ENCODE measurements at regions not wholly inside any gene's neighbourhood (a gene's known extent, or its start where the extent isn't known, plus 50 kb on each side); places are given as distances from the start of the nearest gene placed in this dataset.

DNA sequence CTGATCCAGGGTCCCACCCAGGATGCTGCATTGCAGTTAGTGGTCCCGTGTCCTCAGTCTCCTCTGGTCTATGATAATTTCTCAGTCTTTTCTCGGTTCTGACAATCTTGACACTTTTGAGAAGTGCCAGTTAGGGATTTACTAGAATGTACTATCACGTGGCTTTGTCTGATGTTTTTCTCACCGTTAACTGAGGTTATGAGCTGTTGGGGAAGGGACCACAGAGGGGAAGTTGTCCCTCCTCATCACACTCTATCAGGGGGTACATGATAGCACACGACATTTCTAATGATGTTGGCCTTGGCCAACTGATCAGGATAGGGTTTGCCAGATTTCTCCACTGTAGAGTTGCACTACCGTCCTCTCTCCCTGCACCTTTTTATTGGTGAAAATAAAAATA, 250.9 kb upstream of the SDK2 start:
- DNase-seq (ENCODE audit: extremely low read depth, low read depth) = no peak
- TF ChIP-seq, protein P1, sequence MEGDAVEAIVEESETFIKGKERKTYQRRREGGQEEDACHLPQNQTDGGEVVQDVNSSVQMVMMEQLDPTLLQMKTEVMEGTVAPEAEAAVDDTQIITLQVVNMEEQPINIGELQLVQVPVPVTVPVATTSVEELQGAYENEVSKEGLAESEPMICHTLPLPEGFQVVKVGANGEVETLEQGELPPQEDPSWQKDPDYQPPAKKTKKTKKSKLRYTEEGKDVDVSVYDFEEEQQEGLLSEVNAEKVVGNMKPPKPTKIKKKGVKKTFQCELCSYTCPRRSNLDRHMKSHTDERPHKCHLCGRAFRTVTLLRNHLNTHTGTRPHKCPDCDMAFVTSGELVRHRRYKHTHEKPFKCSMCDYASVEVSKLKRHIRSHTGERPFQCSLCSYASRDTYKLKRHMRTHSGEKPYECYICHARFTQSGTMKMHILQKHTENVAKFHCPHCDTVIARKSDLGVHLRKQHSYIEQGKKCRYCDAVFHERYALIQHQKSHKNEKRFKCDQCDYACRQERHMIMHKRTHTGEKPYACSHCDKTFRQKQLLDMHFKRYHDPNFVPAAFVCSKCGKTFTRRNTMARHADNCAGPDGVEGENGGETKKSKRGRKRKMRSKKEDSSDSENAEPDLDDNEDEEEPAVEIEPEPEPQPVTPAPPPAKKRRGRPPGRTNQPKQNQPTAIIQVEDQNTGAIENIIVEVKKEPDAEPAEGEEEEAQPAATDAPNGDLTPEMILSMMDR (IDR thresholded peaks at IDR 0.05; ENCODE audit: low read depth, low read length, missing control alignments) = no peak
- no peak overlapping the region for H3K4me3 ChIP-seq (replicated peaks; ENCODE audit: low read depth, low read length)

DNA sequence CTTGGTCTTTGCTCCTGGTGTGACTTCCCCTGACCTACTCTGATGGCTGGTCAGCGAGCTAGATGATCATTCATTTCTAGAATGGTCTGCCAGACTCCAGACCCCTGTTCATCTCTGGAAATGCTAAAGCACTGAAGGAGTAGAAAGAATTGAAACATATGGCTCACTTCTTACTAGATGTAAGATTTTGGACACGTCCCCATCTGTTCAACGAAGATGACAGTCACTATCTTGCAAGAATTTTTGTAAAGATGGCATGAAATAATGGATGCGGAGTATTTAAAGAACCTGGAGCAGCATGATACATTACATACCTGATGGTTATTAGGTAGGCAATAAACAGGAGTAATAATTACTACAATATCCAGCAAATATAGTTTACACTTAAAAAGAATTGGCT, 252.7 kb upstream of the SDK2 start:
- DNase-seq (ENCODE audit: extremely low read depth, low read depth) = no peak
- H3K4me3 ChIP-seq (replicated peaks; ENCODE audit: low read depth, low read length) = no peak overlapping the region
- TF ChIP-seq, protein P1 (IDR thresholded peaks at IDR 0.05; ENCODE audit: low read depth, low read length, missing control alignments) = no peak

DNA sequence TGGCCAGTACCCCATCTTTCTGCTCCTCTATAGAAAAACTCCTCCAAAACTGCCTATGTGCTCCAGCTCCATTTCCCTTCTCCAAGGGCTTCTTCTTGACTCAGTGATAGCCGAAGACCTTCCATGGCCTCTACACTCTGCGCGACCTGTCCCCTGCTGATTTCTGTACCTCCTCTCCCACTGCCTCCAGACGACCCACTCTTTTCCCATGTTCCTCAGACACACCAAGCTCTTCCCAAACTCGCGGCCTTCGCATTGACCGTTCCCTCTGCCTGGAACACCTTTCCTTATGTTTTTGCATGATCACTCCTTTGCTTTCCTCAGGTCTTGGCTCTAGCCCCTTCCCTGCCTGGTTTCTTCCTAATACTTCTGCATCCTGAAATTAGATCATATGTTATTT, 255.6 kb upstream of the SDK2 start:
- DNase-seq (ENCODE audit: extremely low read depth, low read depth) = no peak
- TF ChIP-seq, protein P1 (IDR thresholded peaks at IDR 0.05; ENCODE audit: low read depth, low read length, missing control alignments) = no peak

GRCh38 chr17:73900516-73900915, 256.3 kb upstream of the SDK2 start:
- DNase-seq (ENCODE audit: extremely low read depth, low read depth) = no peak
- H3K4me3 ChIP-seq (replicated peaks; ENCODE audit: low read depth, low read length) = no peak overlapping the region
- TF ChIP-seq, protein P1 (IDR thresholded peaks at IDR 0.05; ENCODE audit: low read depth, low read length, missing control alignments) = no peak

More for the DNA sequence above, 255.6 kb upstream of the SDK2 start:
- no peak overlapping the region for H3K4me3 ChIP-seq (replicated peaks; ENCODE audit: low read depth, low read length)

DNA sequence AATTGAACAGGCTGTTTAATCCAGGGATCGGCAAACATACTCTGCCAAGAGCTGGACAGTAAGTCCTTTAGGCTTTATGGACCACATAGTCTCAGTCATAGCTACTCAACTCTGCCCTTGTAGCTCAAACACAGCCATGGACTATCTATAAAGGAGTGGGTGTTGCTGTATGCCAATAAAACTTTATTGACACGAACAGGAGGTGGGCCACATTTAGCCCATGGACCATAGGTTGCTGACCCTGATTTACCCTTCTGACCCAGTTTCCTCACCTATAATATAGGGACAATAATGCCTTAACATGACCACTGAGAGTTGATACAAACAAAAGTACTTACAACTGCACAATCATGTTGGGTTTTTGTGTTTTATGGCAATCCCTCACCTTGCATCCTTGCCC, 257.0 kb upstream of the SDK2 start:
- TF ChIP-seq, protein P1 (IDR thresholded peaks at IDR 0.05; ENCODE audit: low read depth, low read length, missing control alignments) = no peak
- no peak overlapping the region for H3K4me3 ChIP-seq (replicated peaks; ENCODE audit: low read depth, low read length)
- no peak for DNase-seq (ENCODE audit: extremely low read depth, low read depth)

- DNase-seq (ENCODE audit: extremely low read depth, low read depth) = no peak
- TF ChIP-seq, protein P1 (IDR thresholded peaks at IDR 0.05; ENCODE audit: low read depth, low read length, missing control alignments) = no peak
- no peak overlapping the region for H3K4me3 ChIP-seq (replicated peaks; ENCODE audit: low read depth, low read length)
These were observed 257.6 kb upstream of the SDK2 start for GRCh38 chr17:73901661-73902415.
